Lung (tissue), 11 donors: ENCODE measurements at regions not wholly inside any gene's neighbourhood (a gene's known extent, or its start where the extent isn't known, plus 50 kb on each side); places are given as distances from the start of the nearest gene placed in this dataset.

Source experiments
- ATAC-seq: fragments of 200-7000 bp; cut with Tn5 transposase; one replicate; pipeline ENCODE4 v1.9.1; 2020; ENCODE audit warnings: moderate number of reproducible peaks; ENCODE audit not compliant: insufficient read depth, low FRiP score
- DNase-seq, 3 donors: peaks; one replicate each; pipeline ENCODE4 v3.0.0-alpha.2; 2013 to 2017
- H3K27ac ChIP-seq, 2 donors: one replicate each; pipeline ENCODE4 v1.5.1; 2013; ENCODE audit warnings: mild to moderate bottlenecking in 2 of 2, moderate library complexity in 2 of 2, control low read depth in 1 of 2, inconsistent platforms in 1 of 2, low read depth in 1 of 2, low read length in 1 of 2
- H3K27me3 ChIP-seq, 3 donors: one replicate each; pipeline ENCODE4 v1.5.1; 2013; ENCODE audit warnings: low read length in 2 of 3; ENCODE audit not compliant: control insufficient read depth in 3 of 3, insufficient read depth in 3 of 3
- H3K36me3 ChIP-seq, 4 donors: one replicate each; pipeline ENCODE4 v1.5.1; 2013; ENCODE audit warnings: low read length in 4 of 4, mild to moderate bottlenecking in 1 of 4, moderate library complexity in 1 of 4; ENCODE audit not compliant: control insufficient read depth in 4 of 4, insufficient read depth in 4 of 4
- H3K4me1 ChIP-seq, 5 donors: one replicate each; pipeline ENCODE4 v1.5.1; 2013; ENCODE audit warnings: low read length in 5 of 5, mild to moderate bottlenecking in 2 of 5, moderate library complexity in 1 of 5; ENCODE audit not compliant: control insufficient read depth in 5 of 5, insufficient read depth in 5 of 5
- H3K4me3 ChIP-seq: one replicate; pipeline ENCODE4 v1.5.1; 2013; ENCODE audit warnings: mild to moderate bottlenecking, control low read depth, moderate library complexity
- H3K9ac ChIP-seq, 2 donors: one replicate each; pipeline ENCODE4 v1.5.1; 2013; ENCODE audit warnings: low read length in 2 of 2, control low read depth in 1 of 2; ENCODE audit not compliant: insufficient read depth in 1 of 2
- H3K9me3 ChIP-seq, 4 donors: one replicate each; pipeline ENCODE4 v1.5.1; 2013; ENCODE audit warnings: low read length in 3 of 4, mild to moderate bottlenecking in 1 of 4, moderate library complexity in 1 of 4; ENCODE audit not compliant: control insufficient read depth in 4 of 4, insufficient read depth in 3 of 4
- WGBS, 2 donors: extraction: QIAGEN DNeasy Blood & Tissue Kit; methylation state at CpG; one replicate each; pipeline ENCODE4 v1.1.7; 2013; 5-methylcytosine and 5-hydroxymethylcytosine counted together
- TF ChIP-seq, protein P1 (sequence below): IDR thresholded peaks from 2 replicates; pipeline ENCODE4 v1.5.1; 2012; ENCODE audit warnings: mild to moderate bottlenecking; ENCODE audit errors: control extremely low read depth, extremely low read depth
- donor health status: control.
- donor health status: control.
- donor health status: Bipolar disorder and iron deficiency.
- donor health status: healthy.
- donor health status: DM: yes; HTN: yes; CAD: no.

DNA sequence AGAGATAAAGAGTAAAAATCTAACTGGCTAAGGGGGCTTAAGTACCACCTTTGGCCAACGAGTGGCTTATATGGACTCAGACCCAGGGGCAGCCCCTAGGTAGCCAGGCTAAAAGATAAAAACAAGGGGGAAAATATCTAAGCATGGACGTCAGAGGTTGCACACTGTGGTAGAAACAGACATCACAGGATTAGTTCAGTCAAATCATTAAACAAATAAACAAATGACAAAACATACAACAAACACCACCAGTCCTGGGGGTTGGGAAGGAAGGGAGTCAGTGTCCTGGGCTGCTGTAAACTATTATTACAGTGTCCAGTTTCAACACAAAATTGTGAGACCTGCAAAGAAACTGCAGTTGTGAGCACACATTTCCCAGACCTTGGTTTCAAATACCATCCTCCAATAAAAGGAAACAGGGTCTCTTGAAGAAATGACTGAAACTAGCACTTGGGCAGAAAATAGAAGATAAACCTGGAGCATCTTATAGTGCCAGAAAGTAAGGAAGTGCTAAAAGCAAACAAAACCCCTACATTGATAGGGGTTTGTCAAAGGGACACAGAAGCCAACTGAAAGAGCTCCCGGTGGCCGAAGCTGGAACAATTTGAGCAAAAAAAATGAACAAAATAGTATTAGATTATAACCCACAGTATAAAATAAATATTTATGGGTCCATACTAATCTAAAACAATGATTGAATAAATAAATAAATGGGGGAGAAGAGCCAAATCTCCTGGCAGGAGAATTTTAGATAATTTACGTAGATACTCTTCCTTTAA, 154.8 kb upstream of the KLF7 start:
- no peaks in the 10 kb centered on the region for H3K36me3 ChIP-seq
- H3K9ac ChIP-seq = no peak overlapping the region
- TF ChIP-seq, protein P1, sequence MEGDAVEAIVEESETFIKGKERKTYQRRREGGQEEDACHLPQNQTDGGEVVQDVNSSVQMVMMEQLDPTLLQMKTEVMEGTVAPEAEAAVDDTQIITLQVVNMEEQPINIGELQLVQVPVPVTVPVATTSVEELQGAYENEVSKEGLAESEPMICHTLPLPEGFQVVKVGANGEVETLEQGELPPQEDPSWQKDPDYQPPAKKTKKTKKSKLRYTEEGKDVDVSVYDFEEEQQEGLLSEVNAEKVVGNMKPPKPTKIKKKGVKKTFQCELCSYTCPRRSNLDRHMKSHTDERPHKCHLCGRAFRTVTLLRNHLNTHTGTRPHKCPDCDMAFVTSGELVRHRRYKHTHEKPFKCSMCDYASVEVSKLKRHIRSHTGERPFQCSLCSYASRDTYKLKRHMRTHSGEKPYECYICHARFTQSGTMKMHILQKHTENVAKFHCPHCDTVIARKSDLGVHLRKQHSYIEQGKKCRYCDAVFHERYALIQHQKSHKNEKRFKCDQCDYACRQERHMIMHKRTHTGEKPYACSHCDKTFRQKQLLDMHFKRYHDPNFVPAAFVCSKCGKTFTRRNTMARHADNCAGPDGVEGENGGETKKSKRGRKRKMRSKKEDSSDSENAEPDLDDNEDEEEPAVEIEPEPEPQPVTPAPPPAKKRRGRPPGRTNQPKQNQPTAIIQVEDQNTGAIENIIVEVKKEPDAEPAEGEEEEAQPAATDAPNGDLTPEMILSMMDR = no peak
- no peaks in the 10 kb centered on the region for H3K9me3 ChIP-seq
- H3K27me3 ChIP-seq = no peaks in the 10 kb centered on the region
- DNase-seq (no peak), ATAC-seq (no peak)
- H3K27ac ChIP-seq = no peak overlapping the region
- no peak overlapping the region for H3K4me3 ChIP-seq
- WGBS, 2 donors = 78 to 84% methylated on average over 5 of the region's 5 CpGs
- H3K4me1 ChIP-seq = peaks cover 0 to 2% (median 0%) of the 10 kb centered on the region in 5 donors

DNA sequence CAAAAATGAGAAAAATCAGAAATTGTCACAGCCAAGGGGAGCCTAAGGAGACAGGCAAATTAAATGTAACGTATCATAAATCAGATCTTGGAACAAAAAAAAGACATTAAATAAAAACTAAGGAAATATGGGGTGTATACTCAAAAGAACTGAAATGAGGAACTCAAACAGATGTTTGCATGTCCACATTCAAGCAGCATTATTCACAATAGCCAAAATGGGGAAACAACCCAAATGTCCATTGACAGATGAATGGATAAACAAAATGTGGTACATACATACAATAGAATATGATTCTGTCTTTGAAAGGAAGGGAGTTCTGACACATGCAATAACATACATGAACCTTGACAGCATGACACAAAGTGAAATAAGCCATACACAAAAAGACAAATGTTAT, 155.8 kb upstream of the KLF7 start:
- TF ChIP-seq, protein P1 = no peak
- ATAC-seq = no peak
- Histone ChIP-seq H3K4me3 (no peak overlapping the region), H3K36me3 (no peaks in the 10 kb centered on the region), H3K4me1 (peaks cover 0 to 1% (median 0%) of the 10 kb centered on the region in 5 donors), H3K27me3 (no peaks in the 10 kb centered on the region), H3K27ac (no peak overlapping the region), H3K9me3 (no peaks in the 10 kb centered on the region), H3K9ac (no peak overlapping the region)
- WGBS, 2 donors = 24 to 74% methylated on average over 1 of the region's 1 CpG
- DNase-seq = no peak

DNA sequence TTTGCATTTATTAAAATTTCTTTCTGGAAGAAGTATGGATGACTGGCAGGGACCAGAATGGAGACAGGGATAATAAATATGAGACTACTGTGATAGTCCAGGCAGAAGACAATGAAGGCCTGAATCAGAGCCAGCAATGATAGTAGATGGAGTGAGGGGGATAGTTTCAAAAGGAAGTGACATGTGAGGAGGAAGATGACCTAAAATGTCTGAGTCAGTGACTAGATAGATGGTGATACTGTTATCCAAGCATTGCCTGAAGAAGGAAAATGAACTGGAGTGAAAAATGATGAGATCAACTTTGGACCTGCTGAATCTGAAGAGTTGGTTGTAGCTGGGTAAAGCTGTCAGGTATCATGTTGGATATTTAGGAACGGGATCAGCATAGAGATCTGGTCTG, 158.3 kb upstream of the KLF7 start:
- H3K27ac ChIP-seq = no peak overlapping the region

More for the DNA sequence above, 158.3 kb upstream of the KLF7 start:
- no peak for ATAC-seq
- 93 to 100% methylated on average over 1 of the region's 1 CpG for WGBS, 2 donors
- no peaks in the 10 kb centered on the region for H3K9me3 ChIP-seq
- no peak overlapping the region for H3K4me3 ChIP-seq
- TF ChIP-seq, protein P1 = no peak
- H3K4me1 ChIP-seq = peaks cover 0 to 1% (median 0%) of the 10 kb centered on the region in 5 donors
- no peak overlapping the region for H3K9ac ChIP-seq
- no peaks in the 10 kb centered on the region for H3K36me3 ChIP-seq
- H3K27me3 ChIP-seq = peaks cover 0 to 3% (median 0%) of the 10 kb centered on the region in 3 donors
- DNase-seq = no peak
